ENCODE measurements at regions not wholly inside any gene's neighbourhood (a gene's known extent, or its start where the extent isn't known, plus 50 kb on each side); places are given as distances from the start of the nearest gene placed in this dataset.
A peak's percentile ranks its signal among the peaks of the same experiment; 100 is the strongest.

DNA sequence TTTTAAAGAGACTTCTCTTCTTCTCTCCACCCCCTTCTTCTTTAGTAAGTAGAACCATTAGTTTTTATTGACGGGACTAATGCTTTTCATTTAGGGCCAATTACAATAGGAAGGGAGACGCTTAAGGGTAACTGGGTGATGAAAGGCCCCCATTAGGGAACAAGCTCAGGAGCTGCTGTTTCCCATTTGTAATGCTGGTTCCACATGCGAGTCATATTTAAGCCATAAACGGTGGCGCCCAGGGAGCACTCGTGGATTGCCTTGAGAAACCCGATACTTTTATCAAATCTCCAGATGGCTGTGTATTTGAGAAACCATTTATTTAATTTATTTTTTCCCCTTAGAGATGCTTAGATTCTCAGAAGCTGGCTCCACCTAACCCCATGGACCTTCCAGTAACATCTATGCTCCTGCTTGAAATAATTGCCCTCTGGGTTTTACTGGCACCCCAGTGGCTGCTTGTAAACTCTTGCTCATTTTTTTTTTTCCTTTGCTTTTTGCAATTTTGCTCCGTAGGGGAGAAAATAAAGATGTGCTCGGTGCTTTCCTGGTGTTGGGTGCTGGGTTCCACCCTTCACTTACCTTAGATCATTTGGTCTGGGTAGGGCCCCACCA, 124.2 kb upstream of the MSX1 start:
- peak; percentile 35 for DNase-seq

DNA sequence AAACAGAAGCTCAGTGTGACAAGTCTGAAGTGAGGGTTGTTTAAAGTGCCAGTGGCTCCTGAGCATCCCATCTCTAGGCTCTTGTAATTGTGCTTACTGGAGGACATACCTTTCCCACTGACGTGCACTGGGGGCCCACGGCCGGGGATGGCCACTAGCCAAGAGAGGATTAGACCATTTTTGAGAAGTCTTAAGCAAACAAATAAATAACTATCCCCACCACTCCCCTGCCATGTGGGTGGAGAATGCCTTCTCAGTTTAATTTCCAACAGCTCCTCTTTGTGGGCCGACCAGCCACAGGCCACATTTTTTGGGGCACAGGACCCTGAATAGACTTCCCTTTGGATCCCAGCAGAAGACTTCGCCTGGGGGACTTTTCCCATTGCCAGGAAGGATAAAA, 125.0 kb upstream of the MSX1 start:
- no peak for DNase-seq

DNA sequence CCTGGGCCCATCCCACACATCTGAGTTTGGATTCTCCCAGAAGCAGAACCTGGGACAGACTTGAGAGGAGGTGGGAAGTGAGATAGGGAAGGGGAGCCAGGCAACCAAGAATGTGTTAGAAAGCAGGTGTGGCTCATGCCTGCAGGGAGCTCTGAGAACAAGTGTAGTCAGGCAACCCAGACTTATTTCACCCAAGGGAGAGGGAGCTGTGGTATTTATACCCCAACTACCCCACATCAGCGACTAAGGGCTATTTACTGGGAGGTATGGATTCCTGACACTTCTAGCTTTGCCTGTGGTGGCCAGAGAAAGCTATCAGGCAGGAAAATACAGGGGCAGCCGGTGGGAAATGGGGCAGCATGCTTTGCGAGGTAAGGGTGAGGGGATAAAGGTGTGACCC, 125.8 kb upstream of the MSX1 start:
- DNase-seq, result no peak

DNA sequence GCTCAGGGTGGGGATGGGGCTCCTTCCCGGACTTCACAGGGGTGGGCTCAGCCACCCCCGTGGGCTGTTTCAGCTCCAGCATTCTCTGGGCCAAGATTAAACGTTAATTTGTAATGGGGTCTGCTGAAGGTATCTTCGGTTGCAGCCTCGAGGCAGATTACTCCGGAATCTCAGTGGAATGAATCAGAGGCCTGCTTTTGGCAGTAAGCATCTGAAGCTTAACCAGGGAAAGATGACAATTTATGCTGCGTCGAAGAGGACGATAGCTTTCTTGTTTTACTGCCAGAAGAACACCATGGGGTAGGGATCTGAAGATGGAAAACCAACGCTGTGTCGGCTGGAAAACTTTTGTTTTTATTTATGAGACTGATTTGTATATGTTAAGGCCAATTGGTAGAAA, 129.2 kb upstream of the MSX1 start:
- no peak for DNase-seq

DNA sequence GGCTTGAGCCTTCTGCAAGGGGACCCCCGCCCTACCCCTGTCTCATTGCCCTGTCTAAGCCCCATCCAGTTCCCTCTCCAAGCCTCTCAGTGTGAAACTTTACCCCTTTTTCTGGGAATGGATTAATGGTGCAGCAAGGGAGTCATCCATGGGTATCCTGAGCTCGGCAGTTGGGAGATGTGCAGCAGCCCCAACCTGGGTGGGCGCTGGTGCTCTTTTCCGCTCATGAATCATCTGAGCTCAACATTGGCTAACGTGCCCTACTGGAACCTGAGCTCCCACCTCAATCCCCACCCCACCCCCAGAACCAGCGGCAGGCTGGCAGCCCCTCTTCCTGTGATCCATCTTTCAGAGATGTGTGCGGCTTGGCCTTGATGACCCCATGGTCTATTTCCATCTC, 130.3 kb upstream of the MSX1 start:
- DNase-seq, result no peak

DNA sequence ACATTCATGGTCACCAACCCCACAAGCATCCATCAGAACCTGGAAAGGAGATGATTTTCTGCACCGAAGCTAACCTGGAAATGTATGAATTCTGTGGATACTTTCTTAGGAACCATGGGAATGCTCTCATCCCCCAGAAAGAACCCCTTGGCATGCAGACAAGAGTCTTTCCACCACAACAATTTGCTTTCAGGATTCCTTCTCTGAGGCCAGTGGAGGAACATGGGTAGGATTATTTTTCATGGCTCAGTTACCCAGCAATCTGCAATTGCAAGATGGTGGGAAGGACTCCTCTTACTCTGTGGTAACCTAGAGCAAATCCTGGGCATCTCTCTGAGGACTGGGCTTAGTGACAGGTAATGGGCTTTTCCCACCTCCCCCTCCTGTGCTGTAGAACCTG, 131.9 kb upstream of the MSX1 start:
- DNase-seq, result no peak

DNA sequence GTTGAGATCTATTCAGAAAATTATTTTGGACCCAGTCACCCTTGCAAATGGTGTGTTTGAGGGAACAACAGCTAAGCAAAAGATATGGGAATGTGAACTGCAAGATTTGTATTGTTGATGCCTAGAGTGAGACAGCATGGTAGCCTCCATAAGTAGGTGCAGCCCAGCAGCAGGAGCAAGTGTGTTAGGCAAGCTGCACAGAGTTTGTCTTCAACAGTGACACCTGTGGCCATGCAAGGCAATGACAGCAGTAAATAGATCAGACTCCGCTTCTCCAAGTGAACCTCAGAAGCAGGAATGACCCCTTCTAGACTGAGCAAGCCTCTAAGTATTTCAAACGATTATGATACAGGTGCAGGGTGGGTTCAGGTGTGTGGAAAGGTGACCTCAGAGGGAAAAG, 133.4 kb upstream of the MSX1 start:
- no peak for DNase-seq

DNA sequence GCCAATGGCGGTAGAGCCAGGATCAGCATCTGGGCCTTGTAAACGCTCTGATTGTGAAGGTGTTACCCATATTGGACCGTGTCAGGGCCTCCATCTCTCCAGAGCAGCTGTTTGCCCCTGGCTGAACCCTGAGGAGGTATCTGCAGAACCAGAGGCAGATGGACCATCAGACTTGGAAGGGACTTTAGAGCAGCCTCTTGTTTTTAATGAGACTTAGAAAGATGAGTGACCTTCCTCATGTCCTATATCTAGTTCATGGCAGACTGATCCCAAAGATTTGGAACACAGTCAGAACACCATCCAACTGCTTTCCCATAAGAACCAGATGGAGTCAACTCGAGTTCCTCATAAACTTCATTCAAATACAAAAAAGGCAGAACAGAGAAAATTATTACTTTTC, 135.1 kb upstream of the MSX1 start:
- DNase-seq, result no peak

DNA sequence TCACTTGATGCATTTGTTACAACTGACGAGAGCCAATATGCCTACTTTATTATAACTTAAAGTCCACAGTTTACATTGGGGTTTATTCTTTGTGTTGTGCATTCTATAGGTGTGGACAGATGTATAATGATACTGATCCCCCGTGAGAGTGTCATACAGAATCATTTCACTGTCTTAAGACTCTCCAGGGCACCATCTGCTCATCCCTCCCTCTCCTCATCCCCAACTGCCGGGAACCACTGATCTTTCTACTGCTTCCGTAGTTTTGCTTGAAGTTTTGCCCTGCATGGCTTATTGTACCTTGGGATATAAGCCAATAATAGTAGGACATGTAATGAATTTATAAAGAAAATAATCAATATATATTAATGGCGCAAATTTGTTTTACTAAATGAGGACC, 137.8 kb upstream of the MSX1 start:
- no peak for DNase-seq

DNA sequence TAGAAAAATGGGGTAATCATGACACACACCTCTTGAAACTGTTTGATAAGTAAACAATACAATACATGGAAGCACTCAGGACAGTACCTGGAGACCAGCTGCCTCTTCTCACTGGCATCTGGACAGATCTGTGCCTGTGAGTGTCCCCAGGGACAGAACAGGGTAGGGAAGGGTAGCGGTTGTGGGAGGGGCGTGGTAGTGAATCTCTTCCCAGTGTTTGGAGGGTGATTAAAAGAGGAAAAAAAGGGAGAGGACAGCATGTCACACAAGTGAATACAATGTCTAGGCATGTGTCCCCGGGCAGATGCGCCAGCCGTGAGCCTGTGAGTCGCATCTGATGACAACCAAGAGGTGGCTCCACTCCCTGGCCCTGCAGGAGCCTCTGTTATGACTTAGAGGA, 138.8 kb upstream of the MSX1 start:
- peak; percentile 76 for DNase-seq

DNA sequence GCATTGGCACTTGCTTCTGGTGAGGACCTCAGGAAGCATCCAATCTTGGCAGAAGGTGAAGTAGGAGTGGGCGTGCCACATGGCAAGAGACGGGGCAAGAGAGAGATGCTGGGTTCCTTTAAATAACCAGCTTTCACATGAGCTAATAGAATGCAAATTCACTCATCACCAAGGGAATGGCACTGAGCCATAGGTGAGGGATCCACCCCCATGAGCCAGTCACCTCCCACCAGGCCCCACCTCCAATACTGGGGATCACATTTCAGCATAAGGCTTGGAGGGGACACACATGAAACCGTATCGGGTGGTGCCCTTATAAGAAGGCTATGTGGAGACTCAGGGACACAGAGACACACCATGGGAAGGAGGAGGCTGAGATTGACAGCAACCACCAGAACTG, 140.0 kb upstream of the MSX1 start:
- no peak for DNase-seq

DNA sequence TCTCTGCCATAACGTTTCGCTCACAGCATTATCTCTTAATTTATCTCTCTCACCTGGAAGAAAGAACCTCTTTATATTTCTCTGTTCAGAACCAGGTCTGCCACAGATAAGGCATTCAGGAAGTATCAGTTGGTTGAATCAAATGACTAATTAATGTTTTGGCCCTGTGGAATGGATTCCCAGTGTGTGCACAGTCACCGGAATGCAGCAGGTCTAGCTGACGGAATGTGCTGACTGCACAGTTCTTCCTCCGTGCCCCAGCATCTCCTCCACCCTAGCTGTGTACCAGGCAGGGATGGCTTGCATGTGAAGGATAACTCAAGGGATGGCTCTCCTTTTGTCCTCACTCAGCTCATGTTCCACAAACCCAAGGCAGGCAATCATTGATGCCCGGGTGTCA, 141.8 kb upstream of the MSX1 start:
- DNase-seq, result no peak

DNA sequence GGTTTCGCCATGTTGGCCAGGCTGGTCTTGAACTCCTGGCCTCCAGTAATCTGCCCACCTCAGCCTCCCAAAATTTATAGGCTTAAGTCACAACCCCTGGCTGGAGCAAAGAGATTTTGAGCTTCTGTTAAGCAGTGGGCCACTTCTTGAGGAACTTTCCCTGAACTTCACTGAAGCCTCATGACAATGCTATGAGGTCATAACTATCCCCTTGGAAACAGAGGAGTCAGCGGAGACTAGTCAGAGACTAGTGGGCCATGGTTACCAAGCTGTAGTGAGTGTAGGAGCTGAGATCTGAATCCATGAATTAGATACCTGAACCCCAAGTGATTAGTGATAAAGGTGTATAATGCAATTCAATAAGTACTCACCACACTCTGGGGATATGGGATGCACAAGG, 145.1 kb upstream of the MSX1 start:
- no peak for DNase-seq

DNA sequence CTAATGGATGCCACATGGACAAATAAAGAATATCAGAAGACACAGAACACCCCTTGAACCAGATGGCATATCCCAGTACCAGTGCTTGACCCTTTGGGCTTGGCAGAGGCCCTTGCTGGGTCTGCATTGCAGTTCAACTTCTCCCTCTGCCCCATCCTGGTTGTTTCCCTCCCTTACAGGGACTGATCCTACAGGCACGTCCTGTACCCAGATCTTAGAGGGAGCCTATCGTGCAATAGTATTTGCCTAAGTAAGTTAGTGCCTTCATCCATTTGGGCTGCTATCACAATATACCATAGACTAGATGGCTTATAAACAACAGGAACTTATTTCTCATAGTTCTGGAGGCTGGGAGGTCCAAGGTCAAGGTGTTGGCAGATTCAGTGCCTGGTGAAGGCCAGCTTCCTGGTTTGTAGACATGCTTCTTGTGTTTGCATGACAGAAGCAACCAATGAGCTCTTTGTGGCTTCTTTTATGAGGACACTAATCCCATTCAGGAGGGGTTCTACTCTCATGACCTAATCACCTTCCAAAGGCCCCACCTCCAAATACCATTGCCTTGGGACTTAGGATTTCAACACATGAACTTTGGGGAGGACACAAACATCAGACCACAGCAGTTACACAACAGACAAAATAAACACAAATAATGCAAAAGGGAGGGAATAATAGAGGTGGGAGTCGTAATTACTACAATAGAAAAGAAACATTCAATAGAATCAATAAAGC, 146.5 kb upstream of the MSX1 start:
- no peak for DNase-seq

DNA sequence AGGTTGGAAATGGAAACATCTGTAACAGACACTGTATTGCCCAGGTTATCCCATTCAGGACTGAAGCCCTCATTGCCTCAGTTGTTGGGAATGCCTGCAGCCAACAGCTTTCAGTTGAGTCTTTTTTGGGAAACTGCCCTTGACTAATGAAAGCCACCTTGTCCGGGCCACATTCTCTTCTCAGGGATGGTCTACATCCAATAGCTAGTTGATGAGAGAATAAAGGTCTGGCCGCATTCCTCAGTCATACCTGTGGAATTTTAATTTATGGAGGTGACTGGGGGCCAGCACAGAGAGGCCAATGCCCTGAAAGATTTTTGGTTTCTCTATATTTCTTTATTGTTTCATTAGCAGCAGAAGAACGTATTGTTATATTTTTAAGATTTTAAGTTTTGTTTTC, 147.6 kb upstream of the MSX1 start:
- DNase-seq, result no peak

DNA sequence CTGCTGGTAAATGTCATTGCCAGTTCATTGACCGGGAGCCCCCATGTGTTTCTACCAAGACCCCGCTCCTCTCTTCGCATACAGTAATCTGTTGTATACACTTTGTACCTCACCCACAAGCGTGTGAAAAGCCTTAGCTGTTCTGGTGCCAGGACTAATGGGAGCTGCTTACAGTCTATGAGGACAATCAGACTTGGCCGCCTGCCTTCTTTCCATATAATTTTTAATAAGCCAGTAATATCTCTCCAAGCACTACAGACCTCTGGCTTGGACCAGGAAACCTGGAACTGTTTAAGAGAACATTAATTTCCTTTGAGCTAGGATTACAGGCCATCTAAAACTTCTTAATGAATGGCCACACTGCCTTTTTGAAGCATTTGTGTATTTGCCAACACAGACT, 149.7 kb upstream of the MSX1 start:
- no peak for DNase-seq

DNA sequence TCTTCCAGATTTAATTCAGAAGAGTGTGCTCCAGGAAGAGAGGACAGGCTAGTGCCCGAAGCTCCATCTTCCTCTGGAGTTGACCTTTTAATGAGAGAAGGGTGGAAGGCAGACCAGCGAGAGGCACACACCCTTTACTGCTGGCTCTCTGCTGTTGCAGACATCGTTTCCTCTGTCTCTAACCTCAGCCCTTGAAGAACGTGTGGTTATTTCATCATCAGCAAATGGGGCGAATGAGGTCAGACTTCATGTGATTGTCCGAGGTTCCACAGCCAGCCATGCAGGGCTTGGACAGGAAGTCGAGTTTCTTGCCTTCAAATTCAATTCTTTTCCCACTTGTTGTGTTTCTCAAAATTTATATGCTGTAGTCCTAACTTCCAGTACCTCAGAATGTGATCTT, 155.2 kb upstream of the MSX1 start:
- DNase-seq, result no peak

DNA sequence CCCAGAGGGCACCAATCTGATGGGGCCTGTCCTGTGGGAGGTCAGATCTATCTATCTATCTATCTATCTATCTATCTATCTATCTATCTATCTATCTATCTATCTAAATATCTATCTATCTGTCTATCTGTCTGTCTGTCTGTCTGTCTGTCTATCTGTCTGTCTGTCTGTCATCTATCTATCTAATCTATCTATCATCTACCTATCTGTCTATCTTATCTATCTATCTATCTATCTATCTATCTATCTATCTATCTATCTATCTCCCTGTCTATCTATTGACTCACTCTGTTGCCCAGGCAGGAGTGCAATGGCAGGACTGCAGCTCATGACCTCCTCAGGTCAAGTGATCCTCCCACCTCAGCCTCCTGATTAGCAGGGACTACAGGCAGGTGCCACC, 155.7 kb upstream of the STX18 start:
- DNase-seq, result no peak

DNA sequence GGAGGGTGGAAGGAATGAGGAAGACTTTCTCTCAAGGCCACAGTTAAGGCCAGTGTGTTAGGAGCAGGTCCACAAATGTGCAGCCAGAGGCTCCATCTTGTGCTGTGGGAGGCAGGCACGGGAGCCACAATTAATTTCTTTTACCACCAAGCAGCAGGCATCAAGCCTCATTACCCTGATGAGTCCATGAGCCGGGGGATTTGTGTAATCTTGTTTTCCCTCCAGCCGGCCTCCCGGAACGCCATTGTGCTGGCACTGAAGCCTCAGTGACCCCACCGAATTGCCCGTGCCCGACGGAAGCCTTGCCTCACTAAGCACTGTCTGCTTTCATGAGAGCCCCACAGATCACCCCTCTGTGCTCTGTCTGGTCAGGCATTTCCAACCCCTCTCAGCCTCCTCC, 154.7 kb upstream of the STX18 start:
- no peak for DNase-seq

DNA sequence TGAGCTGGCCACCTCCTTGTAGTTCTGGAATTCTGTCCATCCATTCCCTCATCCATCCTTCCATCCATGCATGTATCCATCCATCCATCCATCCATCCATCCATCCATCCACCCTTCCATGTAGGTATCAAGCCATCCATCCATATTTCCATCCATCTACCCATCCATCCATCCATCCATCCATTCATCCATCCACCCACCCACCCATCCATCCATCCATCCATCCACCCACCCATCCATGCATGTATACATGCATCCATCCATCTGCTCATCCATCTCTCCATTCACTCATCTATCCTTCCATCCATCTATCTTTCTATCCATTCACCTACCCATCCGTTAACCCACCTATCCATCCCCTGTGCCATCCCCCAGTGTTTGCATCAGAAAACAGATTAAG, 153.6 kb upstream of the STX18 start:
- DNase-seq, result no peak

DNA sequence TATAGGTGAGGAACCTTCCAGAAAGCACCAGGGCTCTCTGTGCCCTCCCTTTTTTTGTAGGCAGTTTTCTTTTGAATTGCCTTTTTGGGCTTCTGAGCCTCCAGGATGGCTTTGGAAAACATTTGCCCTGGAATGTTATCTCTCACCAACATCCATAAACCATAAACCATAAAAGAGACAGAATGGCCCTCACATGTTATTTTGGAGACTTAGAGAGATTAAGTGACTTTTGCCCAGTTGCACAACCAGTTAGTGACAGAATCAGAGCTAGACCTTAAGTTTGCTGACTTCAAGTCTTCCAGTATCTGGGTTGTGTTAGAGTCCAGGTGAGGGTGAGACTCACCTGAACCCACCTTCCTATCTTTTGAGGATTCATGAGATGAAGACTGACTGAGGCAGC, 153.0 kb upstream of the STX18 start:
- DNase-seq, result no peak

DNA sequence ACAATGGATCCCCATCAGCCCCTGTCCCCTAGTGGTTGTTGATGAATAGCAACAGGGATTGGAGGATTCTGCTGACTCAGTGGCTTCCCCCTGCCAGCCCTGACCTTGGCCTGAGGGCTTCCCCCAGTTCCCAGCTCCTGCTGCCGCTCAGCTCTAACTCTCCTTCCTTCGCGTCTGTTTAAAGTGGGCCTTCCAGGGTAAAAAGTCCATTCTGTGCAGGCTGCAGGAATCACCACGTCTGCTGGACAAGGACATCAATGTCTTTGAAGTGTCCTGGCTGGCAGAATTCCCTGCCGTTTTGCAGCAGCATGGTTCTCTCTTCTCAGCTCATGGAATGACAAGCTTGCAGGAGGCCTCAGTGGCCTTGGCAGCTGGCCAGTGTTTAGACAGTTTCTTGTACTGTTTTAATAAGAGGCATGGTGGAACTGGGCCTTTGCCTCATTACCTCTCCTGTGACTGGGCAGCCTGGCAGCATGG, 152.5 kb upstream of the STX18 start:
- no peak for DNase-seq

DNA sequence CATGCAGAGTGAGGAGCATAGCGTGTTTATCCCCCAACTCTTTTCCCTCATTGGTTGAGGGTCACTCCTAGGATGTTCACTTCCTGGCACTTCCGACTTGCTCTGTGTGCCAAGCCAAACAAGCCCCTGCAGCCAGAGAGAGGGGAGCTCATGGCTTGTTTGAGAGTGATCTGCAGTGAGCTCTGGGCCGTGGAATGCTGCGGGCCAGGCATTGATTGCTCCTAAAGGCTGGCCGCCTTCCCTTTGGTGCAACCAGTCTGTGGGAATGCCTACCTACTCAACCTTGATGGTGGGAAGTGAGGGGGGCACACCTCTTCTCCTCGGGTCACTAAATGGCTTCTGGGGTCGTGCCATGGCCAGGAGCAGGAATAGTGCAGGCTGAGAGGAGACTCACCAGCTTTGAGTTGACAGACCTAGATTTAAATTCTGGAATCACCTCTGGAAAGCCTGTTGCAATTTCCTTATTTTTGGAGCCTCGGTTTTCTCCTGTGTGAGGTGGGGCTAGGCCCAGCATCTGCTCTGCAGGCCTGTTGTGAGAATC, 152.0 kb upstream of the STX18 start:
- no peak for DNase-seq

DNA sequence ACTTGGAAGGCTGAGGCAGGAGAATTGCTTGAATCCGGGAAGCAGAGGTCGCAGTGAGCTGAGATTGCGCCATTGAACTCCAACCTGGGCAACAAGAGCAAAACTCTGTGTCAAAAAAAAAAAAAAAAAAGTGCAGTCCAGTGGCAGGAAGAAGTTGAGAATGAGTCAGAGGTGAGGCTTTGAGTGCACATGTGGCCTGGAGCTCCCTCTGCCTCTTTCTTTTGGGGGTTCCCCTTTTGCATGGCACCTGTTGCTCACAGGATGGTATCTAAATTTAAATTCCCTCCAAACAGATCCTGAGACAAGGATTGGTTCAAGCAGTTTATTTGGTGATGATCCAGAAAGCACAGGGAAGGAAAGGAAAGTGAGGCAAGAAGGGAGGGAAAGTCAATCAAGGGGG, 151.4 kb upstream of the STX18 start:
- no peak for DNase-seq

DNA sequence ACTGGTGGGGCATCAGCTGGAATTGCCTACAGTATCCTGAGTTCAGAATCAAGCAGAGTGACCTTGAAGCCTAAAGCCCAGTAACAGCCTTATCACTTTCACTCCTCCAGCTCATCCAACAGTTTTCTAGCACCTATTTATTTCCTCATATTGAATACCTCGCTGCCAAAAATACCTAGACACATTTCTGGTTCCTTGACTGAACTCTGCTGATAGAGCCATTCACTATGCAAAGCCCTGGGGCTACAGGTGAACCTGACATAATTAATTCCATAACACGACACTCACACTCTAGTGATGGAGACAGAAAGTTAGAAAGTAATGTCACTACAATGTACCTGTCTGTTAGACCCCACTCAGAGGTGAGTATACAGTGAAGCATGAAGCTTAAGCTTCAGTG, 149.0 kb upstream of the STX18 start:
- no peak for DNase-seq

All from NCI-H1092 (cell line).